NCI-H510A (cell line): ENCODE measurements at regions not wholly inside any gene's neighbourhood (a gene's known extent, or its start where the extent isn't known, plus 50 kb on each side); places are given as distances from the start of the nearest gene placed in this dataset.
"Not testable (repeated sequence)": the region's sequence is repeated elsewhere in the genome, so short reads cannot be mapped to it uniquely, and the experiment has no call there.

Experiments used
- DNase-seq: peaks from one replicate; lab custom pipeline; 2025; lab: John Stamatoyannopoulos, UW

- peak; percentile 69 for DNase-seq
Observed at GRCh38 chr18:30175061-30175574, 867.4 kb downstream of the DSC3 start.

- no peak for DNase-seq
Observed at GRCh38 chr18:30163573-30163972, 879.0 kb downstream of the DSC3 start.

GRCh38 chr18:30160124-30160523 lies 882.4 kb downstream of the DSC3 start:
- DNase-seq: no peak

GRCh38 chr18:30150586-30151250 lies 891.8 kb downstream of the DSC3 start:
- no peak for DNase-seq

GRCh38 chr18:30149585-30149984 lies 893.0 kb downstream of the DSC3 start:
- DNase-seq: no peak

GRCh38 chr18:30142870-30143269 lies 899.7 kb downstream of the DSC3 start:
- DNase-seq: no peak

GRCh38 chr18:30142248-30142647 lies 900.3 kb downstream of the DSC3 start:
- no peak for DNase-seq

GRCh38 chr18:30141506-30141905 lies 901.0 kb downstream of the DSC3 start:
- not testable (repeated sequence) for DNase-seq

- no peak for DNase-seq
Observed at GRCh38 chr18:30139631-30140287, 902.8 kb downstream of the DSC3 start.

- no peak for DNase-seq
Observed at GRCh38 chr18:30135938-30136337, 906.6 kb downstream of the DSC3 start.

GRCh38 chr18:30134020-30134419 lies 908.5 kb downstream of the DSC3 start:
- DNase-seq: no peak

- DNase-seq: no peak
Observed at GRCh38 chr18:30132959-30133358, 909.6 kb downstream of the DSC3 start.

- no peak for DNase-seq
Observed at GRCh38 chr18:30121397-30121796, 921.1 kb downstream of the DSC3 start.

- no peak for DNase-seq
Observed at GRCh38 chr18:30113454-30113853, 929.1 kb downstream of the DSC3 start.

- DNase-seq: no peak
Observed at GRCh38 chr18:30106356-30106755, 936.2 kb downstream of the DSC3 start.

GRCh38 chr18:30103881-30104280 lies 938.7 kb downstream of the DSC3 start:
- DNase-seq: no peak

GRCh38 chr18:30096796-30097195 lies 945.7 kb downstream of the DSC3 start:
- no peak for DNase-seq

GRCh38 chr18:30094556-30094955 lies 948.0 kb downstream of the DSC3 start:
- DNase-seq: no peak

GRCh38 chr18:30093376-30093775 lies 949.2 kb downstream of the DSC3 start:
- no peak for DNase-seq

- DNase-seq: no peak
Observed at GRCh38 chr18:30088238-30089015, 954.1 kb downstream of the DSC3 start.

GRCh38 chr18:30086351-30086750 lies 956.2 kb downstream of the DSC3 start:
- DNase-seq: no peak

GRCh38 chr18:30081122-30081521 lies 961.4 kb downstream of the DSC3 start:
- DNase-seq: no peak
